Rectal smooth muscle tissue (tissue), 1 donor: ENCODE measurements at regions not wholly inside any gene's neighbourhood (a gene's known extent, or its start where the extent isn't known, plus 50 kb on each side); places are given as distances from the start of the nearest gene placed in this dataset.

Experiments used
- H3K27ac ChIP-seq: one replicate; pipeline ENCODE4 v1.7.0; 2013; ENCODE audit warnings: low read depth, low read length, inconsistent platforms
- H3K27me3 ChIP-seq: one replicate; pipeline ENCODE4 v1.7.0; 2013; ENCODE audit warnings: low read length; ENCODE audit not compliant: control insufficient read depth, insufficient read depth
- H3K36me3 ChIP-seq: one replicate; pipeline ENCODE4 v1.7.0; 2013; ENCODE audit warnings: low read length; ENCODE audit not compliant: control insufficient read depth, insufficient read depth
- H3K4me1 ChIP-seq: one replicate; pipeline ENCODE4 v1.7.0; 2013; ENCODE audit warnings: low read length; ENCODE audit not compliant: control insufficient read depth, insufficient read depth
- H3K4me3 ChIP-seq: one replicate; pipeline ENCODE4 v1.7.0; 2013; ENCODE audit warnings: low read length
- H3K9ac ChIP-seq: one replicate; pipeline ENCODE4 v1.7.0; 2013; ENCODE audit warnings: low read length

DNA sequence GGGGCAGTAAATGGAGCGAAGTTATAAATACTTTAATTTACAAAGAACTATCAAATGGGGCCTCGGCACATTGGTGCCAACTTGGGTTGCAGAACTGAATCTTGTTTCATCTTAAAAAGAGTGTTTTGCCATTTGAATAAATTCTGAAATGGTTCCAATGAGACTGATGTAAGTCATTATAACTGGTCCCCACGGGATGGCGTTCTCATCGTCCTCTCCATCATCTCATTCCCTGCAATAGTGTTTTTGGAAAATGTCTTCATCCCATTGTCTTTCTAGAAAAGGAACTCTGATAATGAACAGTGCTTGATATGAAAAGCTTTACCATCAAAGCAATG lies 422.0 kb upstream of the ID2 start:
- Histone ChIP-seq H3K27ac (no peak overlapping the region), H3K9ac (no peak overlapping the region), H3K4me1 (no peaks in the 10 kb centered on the region)

DNA sequence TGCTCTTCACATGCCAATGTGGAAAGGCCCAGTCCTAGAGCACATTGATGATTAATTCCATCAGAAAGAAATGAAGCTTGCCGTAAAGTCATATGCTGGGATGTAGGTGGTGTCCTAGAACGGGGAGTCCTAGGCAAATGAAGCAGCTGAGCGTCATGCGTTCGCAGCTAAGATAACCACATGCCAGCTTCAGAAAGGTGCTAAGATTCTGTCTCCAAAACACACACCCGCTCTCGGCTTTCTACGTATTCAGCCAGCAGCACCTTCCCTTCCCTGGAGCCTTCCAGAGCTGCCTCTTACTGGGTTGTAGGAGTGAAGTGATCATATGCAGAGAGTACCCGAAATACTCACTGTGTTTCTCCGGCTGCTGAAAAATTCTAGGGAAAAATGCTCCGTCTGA lies 421.6 kb upstream of the ID2 start:
- Histone ChIP-seq H3K36me3 (no peaks in the 10 kb centered on the region), H3K27me3 (no peaks in the 10 kb centered on the region), H3K4me1 (no peaks in the 10 kb centered on the region), H3K9ac (no peak overlapping the region), H3K4me3 (no peak overlapping the region), H3K27ac (no peak overlapping the region)

More for the DNA sequence above, 422.0 kb upstream of the ID2 start:
- no peak overlapping the region for H3K4me3 ChIP-seq
- no peaks in the 10 kb centered on the region for H3K27me3 ChIP-seq
- no peaks in the 10 kb centered on the region for H3K36me3 ChIP-seq

DNA sequence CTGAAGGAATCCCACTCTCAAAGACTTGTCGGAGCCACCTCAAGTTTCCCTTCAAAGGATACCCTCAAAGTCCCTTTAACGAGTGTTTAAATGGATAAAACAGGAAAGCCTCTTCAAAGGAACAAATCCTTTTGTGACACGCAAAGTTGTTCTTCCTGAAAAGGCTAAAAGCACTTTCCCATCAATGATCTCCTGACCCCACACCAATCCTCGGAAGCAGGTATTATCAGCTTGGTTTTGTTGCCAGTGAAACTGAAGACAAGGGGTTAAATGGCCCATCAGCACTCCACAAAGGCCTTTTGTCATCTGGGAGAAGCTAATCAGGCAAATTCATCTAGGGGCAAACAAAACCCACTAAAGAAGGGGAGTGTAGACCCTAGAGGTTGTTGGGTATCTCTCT lies 418.0 kb upstream of the ID2 start:
- Histone ChIP-seq H3K27ac (no peak overlapping the region), H3K4me1 (no peaks in the 10 kb centered on the region), H3K4me3 (no peak overlapping the region), H3K9ac (no peak overlapping the region), H3K27me3 (no peaks in the 10 kb centered on the region), H3K36me3 (no peaks in the 10 kb centered on the region)

DNA sequence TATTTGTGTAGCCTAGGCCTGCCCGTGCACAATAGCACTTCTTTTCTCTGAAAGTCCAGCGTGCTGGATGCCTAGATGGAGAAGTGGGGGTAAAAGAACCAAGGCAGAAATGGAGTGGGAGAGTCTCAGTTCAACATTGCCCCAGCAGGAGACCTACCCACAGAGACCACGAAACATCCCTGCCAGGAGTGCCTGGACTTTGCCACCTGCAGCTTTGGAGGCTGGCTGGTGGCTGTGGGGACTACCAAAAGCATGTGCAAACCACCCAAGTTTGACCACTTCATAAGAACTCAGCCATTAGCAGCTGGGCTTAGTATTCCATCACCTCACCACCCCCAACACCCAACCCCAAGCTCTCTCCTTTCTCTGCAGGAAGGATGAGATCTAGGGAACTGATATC lies 416.9 kb upstream of the ID2 start:
- Histone ChIP-seq H3K9ac (no peak overlapping the region), H3K36me3 (no peaks in the 10 kb centered on the region), H3K4me3 (no peak overlapping the region), H3K27me3 (no peaks in the 10 kb centered on the region), H3K4me1 (no peaks in the 10 kb centered on the region), H3K27ac (no peak overlapping the region)

DNA sequence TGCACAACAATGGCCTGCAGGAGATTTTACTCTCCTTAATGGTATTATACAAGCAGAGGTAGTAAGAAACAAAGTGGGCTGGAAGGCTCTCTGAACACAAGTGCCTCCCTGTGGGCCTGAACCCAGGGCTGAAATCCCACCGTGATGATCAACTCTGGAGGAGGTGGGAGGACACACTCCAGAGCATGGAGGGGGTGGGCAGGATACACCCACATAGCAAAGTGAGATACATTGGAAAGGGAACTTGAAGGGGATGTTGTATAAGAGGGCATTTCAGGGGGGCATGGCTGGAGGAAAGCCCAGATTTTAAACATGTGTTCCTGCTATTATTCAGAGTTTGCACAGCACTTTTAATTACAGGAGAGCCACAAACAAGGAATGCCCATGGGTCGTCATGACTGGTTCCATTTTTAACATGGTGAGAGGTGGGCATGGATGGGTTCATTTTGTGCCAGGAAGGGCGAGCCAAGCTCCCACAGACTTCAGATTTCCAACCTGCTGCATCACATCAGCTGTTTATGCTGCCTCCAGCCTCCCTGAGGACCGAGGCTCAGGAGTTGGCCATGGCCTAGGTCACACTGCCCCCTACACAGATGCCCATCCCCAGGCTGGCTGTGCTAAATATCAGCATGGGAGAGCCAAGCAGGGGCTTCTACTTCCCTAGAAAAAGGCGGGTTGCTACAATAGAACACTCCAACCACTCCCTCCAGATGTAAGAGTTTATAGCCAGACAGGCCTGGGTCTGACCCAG lies 416.2 kb upstream of the ID2 start:
- Histone ChIP-seq H3K27me3 (no peaks in the 10 kb centered on the region), H3K4me1 (no peaks in the 10 kb centered on the region), H3K4me3 (no peak overlapping the region), H3K9ac (no peak overlapping the region), H3K36me3 (no peaks in the 10 kb centered on the region), H3K27ac (no peak overlapping the region)

GRCh38 chr2:8266563-8266962 lies 415.3 kb upstream of the ID2 start:
- H3K4me1 ChIP-seq, result no peaks in the 10 kb centered on the region
- H3K36me3 ChIP-seq, result no peaks in the 10 kb centered on the region
- H3K4me3 ChIP-seq, result no peak overlapping the region
- H3K27me3 ChIP-seq, result no peaks in the 10 kb centered on the region
- H3K9ac ChIP-seq, result no peak overlapping the region
- no peak overlapping the region for H3K27ac ChIP-seq

- Histone ChIP-seq H3K4me1 (no peaks in the 10 kb centered on the region), H3K4me3 (no peak overlapping the region), H3K36me3 (no peaks in the 10 kb centered on the region), H3K9ac (no peak overlapping the region), H3K27ac (no peak overlapping the region), H3K27me3 (no peaks in the 10 kb centered on the region)
These were observed 414.8 kb upstream of the ID2 start for GRCh38 chr2:8267048-8267447.

DNA sequence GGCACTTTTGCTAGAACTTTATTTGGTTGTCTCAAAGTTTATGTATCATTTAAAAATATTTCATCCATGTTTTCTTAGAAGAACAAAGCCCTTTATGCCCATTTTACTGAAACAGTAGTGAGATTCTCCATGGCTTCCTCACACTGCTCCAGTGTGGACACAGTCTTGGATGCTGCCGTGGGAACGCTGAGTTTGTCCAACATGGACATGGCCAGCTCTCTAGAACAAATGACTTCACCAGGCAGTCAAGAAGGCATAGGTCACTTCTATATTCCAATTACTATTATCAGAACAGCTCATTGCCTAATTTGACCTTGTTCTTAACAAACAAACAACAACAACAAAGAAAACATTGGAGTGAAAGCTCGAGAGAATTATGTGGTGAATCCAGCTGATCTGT lies 414.1 kb upstream of the ID2 start:
- Histone ChIP-seq H3K9ac (no peak overlapping the region), H3K36me3 (no peaks in the 10 kb centered on the region), H3K27ac (no peak overlapping the region), H3K27me3 (no peaks in the 10 kb centered on the region), H3K4me3 (no peak overlapping the region), H3K4me1 (no peaks in the 10 kb centered on the region)

- Histone ChIP-seq H3K4me1 (no peaks in the 10 kb centered on the region), H3K27ac (no peak overlapping the region), H3K9ac (no peak overlapping the region), H3K4me3 (no peak overlapping the region), H3K27me3 (no peaks in the 10 kb centered on the region), H3K36me3 (no peaks in the 10 kb centered on the region)
These were observed 413.6 kb upstream of the ID2 start for GRCh38 chr2:8268172-8268783.

- H3K27me3 ChIP-seq, result no peaks in the 10 kb centered on the region
- H3K36me3 ChIP-seq, result no peaks in the 10 kb centered on the region
- no peaks in the 10 kb centered on the region for H3K4me1 ChIP-seq
- H3K9ac ChIP-seq, result no peak overlapping the region
- H3K4me3 ChIP-seq, result no peak overlapping the region
- H3K27ac ChIP-seq, result no peak overlapping the region
These were observed 411.2 kb upstream of the ID2 start for GRCh38 chr2:8270699-8271098.

- H3K4me3 ChIP-seq, result no peak overlapping the region
- H3K27me3 ChIP-seq, result no peaks in the 10 kb centered on the region
- H3K36me3 ChIP-seq, result no peaks in the 10 kb centered on the region
- no peaks in the 10 kb centered on the region for H3K4me1 ChIP-seq
- H3K9ac ChIP-seq, result no peak overlapping the region
- no peak overlapping the region for H3K27ac ChIP-seq
These were observed 410.4 kb upstream of the ID2 start for GRCh38 chr2:8271461-8271860.

DNA sequence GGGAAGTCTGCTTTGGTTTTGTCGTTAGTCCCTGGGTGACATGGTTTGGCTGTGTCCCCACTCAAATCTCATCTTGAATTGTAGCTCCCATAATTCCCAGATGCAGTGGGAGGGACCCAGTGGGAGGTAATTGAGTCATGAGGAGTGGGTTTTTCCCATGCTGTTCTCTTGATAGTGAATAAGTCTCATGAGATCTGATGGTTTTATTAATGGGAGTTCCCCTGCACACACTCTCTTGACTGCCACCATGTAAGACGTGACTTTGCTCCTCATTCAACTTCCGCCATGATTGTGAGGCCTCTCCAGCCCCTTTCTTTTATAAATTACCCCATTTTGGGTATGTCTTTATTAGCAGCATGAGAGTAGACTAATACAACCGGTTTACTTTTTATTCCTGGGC lies 405.8 kb upstream of the ID2 start:
- Histone ChIP-seq H3K4me3 (no peak overlapping the region), H3K27ac (no peak overlapping the region), H3K27me3 (no peaks in the 10 kb centered on the region), H3K36me3 (no peaks in the 10 kb centered on the region), H3K4me1 (no peaks in the 10 kb centered on the region), H3K9ac (no peak overlapping the region)

- Histone ChIP-seq H3K36me3 (no peaks in the 10 kb centered on the region), H3K4me1 (no peaks in the 10 kb centered on the region), H3K4me3 (no peak overlapping the region), H3K9ac (no peak overlapping the region), H3K27me3 (no peaks in the 10 kb centered on the region), H3K27ac (no peak overlapping the region)
These were observed 403.8 kb upstream of the ID2 start for GRCh38 chr2:8277921-8278571.
